ENCODE measurements at regions not wholly inside any gene's neighbourhood (a gene's known extent, or its start where the extent isn't known, plus 50 kb on each side); places are given as distances from the start of the nearest gene placed in this dataset.
"Not testable (repeated sequence)": the region's sequence is repeated elsewhere in the genome, so short reads cannot be mapped to it uniquely, and the experiment has no call there.

DNA sequence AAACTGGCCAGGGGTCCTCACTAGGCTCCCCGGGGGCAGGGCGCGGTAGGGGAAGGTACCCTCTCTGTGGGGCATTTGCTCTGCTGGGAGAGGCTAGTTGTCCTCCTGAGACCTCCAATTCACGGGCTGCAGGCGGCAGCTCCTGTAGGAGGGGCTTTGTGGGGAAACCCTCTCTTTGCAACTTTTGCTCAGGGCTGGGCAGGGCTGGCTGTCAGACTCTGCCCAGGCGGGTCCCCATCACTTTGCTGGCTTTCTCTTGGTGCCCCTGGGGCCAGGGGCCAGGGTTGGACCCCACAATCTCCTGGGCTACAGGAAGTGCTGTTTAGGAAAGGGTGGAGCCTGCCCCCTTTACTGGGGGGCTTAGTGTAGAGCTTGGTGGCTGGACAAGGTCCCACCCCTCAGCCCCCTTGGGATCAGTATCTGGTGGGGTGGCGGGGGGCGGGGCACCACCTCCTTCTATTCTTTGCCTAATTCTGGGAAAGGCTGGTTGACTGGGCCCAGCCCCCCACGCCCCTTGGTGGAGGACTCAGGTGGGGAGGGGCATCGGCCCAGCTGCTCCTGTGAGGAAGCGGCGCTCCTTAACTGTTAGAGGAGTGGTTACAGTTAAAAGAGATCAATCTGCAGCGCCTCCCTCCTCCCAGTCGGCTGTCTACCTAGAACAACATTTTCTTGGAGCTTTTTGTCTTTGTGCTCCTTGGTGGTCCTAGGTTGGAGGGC is 918.7 kb downstream of the AACS start:
- no peak for DNase-seq (ENCODE audit: low read depth)

DNA sequence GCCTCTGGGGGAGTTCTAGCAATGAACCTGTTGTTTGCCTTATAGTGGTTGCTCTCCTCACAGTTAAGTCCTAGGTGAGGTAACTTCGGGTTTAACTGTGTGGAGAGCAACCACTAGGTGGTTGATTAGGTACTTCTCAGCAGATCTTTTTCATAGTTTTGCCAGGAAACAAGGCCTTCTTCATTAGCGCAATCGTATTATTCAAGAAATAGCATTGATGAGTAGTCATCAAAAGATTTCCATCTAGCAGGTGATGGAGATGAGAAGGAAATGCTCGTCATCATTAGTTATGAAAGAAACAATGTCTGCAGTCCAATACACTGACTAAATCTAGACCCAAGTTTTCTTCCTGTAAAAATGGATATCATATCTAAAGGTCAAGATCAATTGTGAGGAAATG is 923.3 kb downstream of the AACS start:
- no peak for DNase-seq (ENCODE audit: low read depth)

DNA sequence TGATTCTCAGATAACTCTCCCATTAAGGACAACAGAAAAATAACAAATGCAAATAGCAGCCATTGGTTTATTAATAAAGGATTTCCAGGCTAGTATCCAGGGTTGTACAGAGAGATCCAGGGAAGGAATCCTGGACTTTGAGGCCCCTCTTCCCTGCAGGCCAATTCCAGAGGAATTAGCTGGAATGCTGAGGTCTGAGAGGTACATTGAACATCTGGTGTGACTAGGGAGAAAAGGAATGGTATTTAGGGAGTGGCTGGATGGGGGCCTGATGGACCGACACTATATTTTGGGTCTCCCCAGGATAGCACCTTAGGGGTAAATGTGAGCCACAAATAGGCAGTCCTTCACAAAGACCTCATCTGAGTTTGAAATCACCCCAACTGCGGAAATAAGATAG is 924.5 kb downstream of the AACS start:
- no peak for DNase-seq (ENCODE audit: low read depth)

DNA sequence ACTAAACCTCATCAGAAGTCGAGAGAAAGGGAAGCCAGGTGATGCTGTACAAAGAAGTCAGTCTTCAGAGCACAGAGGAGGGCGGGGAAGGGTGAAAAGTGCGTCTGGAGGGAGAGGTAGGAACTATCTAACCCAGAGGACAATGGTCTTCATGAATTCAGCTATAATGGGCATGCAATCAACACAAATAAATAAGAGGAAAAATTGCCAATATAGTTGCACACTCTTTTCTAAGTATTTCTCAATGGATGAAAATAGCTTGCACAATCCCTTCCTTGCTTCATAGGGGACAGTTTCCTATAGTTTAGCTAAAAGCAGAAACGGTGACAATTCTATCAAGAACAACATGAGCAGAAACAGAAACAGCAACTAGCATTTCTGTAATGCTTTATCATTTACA is 931.2 kb downstream of the AACS start:
- DNase-seq (ENCODE audit: low read depth): no peak

DNA sequence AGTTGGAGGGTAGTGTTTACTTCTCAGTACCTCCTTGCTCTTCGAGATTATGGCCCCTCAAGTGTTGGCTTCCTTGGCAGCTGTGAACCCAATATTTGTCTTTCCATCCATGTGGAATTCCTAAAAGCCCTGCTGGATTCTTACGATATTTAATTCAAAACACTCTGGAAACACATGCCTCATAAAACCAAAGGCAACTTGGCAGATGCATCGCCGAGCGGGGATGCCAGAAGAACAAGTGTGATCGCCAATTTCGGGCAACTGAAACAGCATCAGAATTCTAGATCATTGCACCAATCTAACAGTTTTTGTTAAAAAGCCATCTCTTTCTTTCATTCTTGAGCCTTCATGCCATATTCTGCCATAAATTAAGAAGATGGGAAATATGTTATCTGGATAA is 934.4 kb downstream of the AACS start:
- no peak for DNase-seq (ENCODE audit: low read depth)

DNA sequence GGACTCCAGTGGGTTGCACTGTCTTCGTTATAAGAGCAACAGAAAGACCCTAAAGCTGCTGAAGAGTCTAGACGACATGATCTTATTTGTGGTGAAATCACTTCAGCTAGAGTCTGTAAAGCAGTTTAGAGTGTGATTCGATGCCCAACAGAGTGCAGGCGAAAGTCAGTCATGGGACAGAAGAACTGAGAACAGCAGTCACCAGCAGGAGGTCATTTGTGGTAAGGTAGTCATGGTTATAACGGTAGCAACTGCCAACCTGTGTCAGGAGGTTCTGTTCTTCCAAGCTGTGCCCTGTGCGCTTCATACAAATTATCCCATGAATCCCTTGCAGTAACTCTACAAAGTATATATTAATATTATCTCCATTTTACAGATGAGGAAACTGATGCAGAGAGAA is 954.1 kb downstream of the AACS start:
- no peak for DNase-seq (ENCODE audit: low read depth)

DNA sequence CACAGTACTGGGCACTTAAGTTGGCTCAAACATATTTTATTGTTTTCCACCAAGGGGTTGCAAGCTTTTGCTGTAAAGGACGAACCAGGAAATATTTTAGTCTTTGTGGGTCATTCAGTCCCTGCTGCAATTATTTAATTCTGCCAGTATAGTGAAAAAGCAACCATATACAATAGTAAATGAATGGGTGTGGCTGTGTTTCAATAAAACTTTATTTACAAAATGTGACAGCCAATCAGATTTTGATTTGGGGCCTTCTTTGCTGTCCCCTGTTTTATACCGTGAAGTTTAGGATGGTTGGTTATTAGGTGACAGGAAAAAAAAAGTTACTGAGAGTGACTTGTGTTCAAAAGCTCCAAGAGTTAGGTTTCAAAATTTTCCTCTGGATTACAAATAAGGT is 956.4 kb downstream of the AACS start:
- no peak for DNase-seq (ENCODE audit: low read depth)

DNA sequence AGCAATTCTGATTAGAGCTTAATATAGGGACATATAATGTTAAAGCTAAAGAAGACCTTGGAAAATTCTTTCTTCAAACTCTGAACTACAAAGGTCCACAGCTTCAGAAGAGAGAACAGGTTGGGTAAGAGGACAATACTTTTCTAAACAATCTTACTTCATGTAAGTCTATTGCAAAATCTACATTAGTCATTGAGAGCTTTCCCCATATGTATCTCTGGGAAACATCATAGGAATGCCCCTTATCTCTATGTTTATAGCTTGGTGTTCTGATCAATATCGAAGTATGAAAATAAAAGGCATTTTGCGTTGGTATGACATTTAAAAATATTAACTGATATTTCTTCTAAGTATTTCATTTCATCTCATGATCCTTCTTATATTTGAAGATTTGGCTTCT is 962.6 kb downstream of the AACS start:
- no peak for DNase-seq (ENCODE audit: low read depth)

DNA sequence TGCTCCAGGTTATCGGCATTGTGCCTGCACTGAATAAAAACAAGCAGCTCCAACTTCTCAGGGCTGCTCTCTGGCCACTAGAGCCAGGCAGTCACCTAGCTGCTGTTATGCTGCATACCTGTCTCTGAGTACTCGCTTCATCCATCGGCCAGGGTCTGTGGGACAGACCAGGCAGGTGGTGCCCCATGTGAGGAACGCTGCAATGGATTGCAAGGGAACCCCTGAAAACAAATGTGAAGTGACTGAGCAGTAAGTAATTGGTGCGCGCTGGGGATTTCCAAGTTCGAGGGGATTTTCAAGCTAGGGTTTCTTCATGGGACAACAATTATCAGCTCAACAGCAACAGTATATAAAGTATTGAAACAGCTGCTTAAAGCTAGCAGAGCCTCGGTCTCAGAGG is 965.3 kb downstream of the AACS start:
- DNase-seq (ENCODE audit: low read depth): no peak

DNA sequence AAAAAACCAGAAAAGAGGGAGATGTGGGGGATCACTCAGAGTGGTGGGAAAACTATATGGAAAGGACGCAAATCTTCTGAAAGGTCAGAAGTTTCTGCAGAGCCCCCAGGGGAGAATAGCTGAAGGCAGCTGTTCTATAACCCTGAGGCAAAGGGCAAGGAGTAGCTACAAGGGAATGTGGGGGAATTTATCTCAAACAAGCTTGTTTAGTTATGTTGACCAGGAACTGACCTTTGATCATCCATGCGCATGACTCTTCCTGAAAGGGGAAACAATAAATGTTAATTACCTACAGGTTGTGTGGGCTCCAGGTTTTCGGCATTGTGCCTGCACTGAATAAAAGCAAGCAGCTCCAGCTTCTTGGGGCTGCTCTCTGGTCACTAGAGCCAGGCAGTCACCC is 968.5 kb downstream of the AACS start:
- DNase-seq (ENCODE audit: low read depth): no peak

DNA sequence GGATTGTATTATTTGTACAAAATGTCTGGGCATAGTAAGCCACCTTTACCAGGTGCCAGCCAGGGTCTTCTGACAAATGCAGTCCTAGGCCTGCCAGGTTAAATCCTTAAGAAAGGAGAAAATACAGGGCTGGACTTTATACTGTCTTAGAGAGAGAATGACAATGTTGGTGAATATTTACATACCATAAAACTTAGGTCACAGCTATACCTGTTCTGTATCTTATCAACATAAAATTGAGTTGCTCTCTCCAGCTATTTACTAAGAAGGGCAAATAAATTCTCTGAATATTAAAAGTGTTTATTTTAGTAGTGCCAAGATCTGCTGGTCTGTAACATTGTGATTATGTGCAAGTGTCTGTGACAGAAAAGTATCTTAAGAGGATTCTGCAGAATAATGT is 971.1 kb downstream of the AACS start:
- DNase-seq (ENCODE audit: low read depth): no peak

DNA sequence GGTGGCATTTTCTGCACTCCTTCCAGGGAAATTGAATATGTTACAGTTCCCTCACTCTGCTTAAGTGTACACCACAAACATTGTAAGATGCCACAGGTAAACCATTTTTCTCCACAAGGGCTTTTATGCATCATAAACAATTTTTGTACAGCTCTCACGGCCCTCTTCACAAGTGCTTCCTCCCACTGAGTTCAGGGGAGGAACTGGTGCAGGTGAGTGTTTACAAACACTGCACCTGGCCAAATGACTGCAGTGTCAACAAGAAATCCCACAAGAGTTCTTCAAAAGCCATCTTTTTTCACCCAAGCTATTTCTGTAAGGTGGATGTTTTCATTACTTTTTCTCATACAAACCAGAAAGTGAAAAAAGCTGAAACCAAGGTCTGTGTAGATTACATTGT is 973.2 kb downstream of the AACS start:
- no peak for DNase-seq (ENCODE audit: low read depth)

DNA sequence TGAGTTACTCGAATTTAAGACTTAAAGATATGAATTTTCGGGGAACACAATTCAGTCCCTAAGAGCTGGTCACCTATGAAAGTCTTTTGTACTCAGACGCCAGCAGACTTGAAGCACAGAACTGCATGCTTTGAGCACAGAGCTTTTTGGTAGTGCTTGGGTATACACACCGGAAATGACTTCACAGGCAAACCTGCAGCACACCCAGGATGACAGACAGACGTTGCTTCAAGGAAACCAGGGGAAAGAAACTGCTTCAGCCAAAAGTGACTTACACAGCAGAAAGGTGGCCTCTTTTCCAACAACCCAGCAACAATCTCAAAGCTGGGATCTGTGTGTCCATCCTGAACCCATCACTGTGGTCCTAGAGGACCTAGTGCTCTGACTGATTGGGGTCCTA is 975.1 kb downstream of the AACS start:
- no peak for DNase-seq (ENCODE audit: low read depth)

DNA sequence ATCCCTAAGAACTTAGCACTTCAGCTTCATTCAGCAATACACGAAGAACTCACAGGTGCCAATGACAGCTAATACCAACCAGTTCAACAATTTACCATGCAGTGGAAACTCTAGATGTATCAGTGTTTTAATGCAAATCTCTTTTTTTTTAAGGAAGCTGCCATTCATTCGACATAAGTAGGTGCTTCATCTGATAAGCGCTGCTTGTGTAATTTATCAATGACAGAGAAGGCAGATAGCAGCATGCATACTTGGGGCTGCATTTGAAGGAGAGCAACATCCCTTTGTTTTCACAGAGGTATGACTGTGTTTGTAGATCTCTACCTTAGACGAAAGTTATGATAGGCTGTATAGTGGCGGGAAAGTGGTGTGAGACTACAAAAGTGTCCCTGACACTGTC is 977.1 kb downstream of the AACS start:
- no peak for DNase-seq (ENCODE audit: low read depth)

DNA sequence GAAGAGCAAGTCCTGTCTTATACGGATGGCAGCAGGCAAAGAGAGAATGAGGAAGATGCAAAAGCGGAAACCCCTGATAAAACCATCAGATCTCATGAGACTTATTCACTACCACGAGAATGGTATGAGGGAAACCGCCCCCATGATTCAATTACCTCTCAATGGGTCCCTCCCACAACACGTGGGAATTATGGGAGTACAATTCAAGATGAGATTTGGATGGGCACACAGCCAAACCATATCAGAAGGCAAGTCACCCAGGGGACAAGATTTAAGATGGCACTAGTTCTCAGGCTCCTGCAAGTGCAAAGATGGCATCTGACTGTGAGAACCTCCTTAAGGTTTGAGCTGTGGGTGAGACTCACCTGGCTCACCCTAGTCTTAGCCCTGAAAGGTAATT is 984.3 kb downstream of the AACS start:
- DNase-seq (ENCODE audit: low read depth): not testable (repeated sequence)

DNA sequence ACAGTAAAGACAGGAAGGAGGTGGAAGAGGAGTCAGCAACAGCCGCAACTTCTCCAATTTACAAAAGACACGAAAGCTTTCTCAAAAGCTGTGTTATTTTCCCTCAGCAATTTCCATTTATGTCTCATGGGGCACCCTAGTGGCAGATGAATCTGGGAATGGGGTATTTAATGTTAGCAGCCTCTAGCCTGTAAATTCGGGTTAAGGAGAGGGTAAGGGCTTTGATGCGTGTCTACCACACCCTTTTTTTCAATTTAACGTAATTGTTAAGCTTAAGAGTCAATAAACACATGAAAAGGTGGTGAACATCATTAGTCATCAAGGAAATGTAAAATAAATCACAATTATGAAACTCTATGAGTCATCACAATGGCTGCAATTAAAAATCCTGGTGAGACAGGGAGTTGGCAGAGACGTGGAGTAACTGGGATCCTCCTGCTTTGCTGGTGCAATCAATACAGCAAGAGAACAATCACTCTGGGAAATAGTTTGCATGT is 986.4 kb downstream of the AACS start:
- no peak for DNase-seq (ENCODE audit: low read depth)

DNA sequence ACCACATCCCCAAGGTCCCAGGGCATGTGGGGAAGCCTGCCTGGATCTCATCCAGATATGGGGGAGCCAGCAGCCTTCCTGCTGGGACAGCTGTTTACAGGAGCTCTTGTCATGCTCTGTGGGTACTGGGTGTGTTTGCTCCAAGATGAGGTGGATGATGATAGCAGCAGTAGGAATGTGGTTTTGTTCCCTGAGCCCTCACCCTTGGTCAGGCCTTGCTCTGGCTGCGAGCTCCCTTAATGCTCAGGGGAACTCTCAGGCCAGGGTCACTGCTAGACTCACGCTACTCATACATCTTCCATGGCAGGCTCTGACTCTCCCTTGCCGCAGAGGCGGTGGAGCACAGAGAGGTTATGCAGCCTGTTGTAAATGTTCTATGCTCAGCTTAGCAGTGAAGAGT is 990.3 kb downstream of the AACS start:
- DNase-seq (ENCODE audit: low read depth): no peak

DNA sequence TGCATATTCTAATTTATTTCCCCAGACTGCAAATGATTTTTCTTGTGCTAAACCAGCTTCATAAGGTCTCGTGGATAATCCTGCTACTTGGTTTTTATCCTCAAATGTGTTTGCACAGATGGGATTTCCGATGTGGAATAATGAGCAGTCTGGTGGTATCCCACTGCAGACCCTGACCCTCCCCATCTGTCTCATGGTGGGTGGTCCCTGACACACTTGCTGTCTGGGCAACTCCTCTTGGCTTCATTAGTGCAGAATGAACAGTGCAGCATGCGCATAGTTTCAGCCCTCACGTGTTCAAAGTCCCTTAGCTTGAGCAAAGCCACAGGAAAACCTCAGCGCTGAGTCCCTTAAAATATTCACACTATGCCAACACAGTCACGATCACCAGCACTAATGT is 996.5 kb downstream of the AACS start:
- DNase-seq (ENCODE audit: low read depth): no peak

DNA sequence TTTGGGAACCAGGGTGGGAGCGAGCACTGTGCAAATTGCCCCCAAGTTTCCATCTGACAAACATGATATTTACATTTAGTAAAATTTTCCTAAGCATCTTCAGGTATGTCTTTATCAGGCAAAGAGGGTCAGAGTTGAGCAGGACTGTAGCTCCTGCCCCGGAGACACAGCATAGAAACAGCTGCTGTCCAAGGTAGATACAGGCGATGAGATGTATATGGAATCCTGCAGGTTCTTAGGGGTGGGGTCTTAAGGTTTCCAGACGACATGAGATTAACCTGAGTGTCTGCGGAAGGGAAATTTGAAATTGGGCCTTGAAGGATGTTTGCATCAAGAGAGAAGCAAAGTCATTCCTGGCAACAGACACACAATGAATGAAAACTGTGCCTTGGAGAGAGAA is 998.8 kb downstream of the AACS start:
- no peak for DNase-seq (ENCODE audit: low read depth)

DNA sequence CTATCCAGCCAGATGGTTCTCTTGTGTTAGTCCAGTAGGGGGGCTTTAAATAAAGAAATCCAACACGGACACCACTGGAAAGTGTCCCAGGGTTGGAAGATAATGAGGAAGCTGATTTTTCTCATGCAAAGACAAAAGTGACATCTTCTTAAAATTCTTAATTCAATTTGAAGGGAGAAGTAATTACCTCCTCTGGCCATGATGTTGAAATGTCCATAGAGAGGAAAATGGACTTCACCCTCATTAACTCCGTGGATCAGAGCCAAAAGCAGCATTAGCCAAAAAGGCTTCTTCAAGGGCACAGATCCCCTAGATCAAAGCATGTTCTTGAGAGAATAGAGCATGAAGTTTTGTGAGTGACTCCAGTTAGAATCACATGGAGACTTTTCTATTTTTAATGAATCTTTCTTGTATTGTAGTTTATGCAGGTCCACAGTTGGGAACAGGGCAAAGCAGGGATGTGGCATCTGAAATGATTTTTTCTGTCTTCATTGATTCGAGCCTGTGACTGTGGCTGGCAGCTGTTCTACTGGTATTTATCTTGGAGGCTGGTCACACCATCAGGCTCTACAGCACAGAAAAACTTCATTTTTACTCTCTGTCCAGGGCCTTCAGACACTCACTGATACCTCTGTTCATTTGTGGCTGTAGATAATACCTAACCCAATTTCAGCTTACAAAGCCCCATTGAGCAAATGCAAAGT is 1002.5 kb downstream of the AACS start:
- no peak for DNase-seq (ENCODE audit: low read depth)

DNA sequence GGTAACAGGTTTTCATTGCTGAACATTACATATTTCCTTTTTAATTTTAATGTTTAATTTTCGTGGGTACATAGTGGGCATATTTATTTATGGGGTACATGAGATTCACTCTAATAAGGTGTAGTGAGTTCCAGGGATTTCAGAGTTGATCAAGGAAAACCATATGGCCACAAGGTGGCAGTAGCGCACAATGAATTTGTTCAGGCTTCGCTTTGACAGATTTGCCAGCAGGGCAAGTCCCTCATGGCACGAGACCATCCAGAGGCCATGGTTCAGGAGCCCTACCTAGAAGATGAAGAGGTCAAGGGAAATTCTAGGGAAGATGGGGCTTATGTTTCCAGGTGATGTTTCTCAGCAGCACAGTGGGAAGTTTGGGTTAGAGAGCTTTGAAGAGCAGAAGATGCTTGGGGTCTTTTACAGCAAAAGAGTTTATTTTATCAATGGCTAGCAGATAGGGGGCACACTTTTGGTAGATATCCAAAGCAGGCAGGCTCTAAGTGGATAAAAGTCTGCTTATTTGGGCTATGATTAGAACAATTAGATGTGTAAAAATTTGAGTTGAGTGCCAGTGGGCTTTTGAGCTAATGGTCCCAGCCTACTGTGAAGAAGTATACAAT is 1004.4 kb downstream of the AACS start:
- no peak for DNase-seq (ENCODE audit: low read depth)

DNA sequence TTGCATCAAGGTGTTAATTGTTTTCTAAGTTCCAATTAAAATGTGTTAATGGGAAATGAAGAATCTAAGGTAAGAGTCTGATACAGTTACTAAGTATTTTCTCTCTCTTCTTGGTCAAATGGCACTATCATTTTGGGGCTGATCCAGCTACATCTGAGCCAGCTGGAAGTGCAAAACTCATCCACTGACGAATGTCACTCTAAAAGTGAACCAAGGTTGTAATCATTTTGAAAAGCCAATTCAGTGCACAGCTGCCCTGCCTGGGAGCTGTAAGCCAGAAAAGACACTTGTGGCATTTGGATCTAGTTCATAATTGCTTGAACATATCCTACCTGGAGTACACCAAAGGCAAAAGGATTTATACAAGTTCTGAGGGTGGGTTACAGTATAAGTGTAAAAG is 1011.3 kb downstream of the AACS start:
- DNase-seq (ENCODE audit: low read depth): no peak

DNA sequence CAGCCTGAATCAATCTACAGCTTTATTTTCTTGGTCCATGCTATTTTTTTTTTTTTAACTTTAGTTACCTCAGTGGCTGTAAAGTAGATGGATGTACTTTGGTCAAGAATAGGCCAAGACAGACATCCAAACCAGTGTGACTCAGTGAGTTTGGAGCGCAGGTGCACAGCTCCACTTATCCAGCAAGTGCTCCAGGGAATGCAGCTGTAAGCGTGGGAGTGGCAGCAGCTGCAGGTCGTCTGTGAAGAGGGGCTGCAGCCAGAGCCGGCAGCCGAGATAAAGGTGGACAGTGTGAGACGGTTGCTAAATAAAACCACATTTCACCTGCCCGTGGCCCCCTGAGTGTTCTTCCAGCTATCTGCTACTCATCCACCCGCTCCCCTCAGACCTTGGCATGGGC is 1018.7 kb downstream of the AACS start:
- DNase-seq (ENCODE audit: low read depth): no peak
